ENCODE measurements at regions not wholly inside any gene's neighbourhood (a gene's known extent, or its start where the extent isn't known, plus 50 kb on each side); places are given as distances from the start of the nearest gene placed in this dataset.

DNA sequence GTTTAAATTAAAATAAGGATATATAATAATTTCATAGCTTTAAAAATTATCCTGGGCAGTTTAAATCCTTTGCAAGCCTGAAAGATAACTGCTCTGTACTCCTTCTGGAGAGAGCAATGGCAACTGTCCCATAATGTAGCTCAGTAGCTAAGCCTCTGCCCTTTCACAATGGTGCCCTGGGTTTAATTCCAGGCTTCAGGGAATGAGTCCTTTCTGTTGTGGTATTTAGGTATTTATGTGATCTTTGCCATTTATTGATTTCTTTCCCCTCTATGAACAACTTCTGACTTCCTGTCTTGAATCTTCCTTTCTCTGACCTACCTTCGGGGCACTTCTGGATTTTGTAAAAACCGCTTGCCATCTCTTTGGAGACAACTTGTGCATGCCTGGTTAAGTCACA lies 773.2 kb downstream of the IPMK start:
- Histone ChIP-seq H3K36me3 (ENCODE audit: insufficient read depth, low read length) (no peaks in the 10 kb centered on the region), H3K27me3 (ENCODE audit: control insufficient read depth in 1 of 2, insufficient read depth in 2 of 2, low read length in 2 of 2) (no peaks in the 10 kb centered on the region), H3K4me1 (ENCODE audit: insufficient read depth, low read length) (no peaks in the 10 kb centered on the region), H3K27ac (ENCODE audit: low read depth in 1 of 2, low read length in 2 of 2) (no peak overlapping the region), H3K4me3 (ENCODE audit: low read length) (no peak overlapping the region), H3K9me3 (ENCODE audit: control insufficient read depth in 1 of 2, insufficient read depth in 1 of 2, low read length in 2 of 2) (no peaks in the 10 kb centered on the region)
- POLR2A ChIA-PET, result no interaction called here
- ATAC-seq (ENCODE audit: poor library complexity) (no peak), DNase-seq (no peak)
- no peak overlapping the region for H3K4me3 Mint-ChIP-seq
- H3K9me3 Mint-ChIP-seq, result peaks cover 4% of the 10 kb centered on the region
- H3K27ac Mint-ChIP-seq, result no peak overlapping the region
- no peaks in the 10 kb centered on the region for H3K4me1 Mint-ChIP-seq (ENCODE audit: low read depth)
- intact Hi-C loops (cut with DNase I, micrococcal nuclease), result no loop called here
- TF ChIP-seq, protein P1, sequence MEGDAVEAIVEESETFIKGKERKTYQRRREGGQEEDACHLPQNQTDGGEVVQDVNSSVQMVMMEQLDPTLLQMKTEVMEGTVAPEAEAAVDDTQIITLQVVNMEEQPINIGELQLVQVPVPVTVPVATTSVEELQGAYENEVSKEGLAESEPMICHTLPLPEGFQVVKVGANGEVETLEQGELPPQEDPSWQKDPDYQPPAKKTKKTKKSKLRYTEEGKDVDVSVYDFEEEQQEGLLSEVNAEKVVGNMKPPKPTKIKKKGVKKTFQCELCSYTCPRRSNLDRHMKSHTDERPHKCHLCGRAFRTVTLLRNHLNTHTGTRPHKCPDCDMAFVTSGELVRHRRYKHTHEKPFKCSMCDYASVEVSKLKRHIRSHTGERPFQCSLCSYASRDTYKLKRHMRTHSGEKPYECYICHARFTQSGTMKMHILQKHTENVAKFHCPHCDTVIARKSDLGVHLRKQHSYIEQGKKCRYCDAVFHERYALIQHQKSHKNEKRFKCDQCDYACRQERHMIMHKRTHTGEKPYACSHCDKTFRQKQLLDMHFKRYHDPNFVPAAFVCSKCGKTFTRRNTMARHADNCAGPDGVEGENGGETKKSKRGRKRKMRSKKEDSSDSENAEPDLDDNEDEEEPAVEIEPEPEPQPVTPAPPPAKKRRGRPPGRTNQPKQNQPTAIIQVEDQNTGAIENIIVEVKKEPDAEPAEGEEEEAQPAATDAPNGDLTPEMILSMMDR (IDR thresholded peaks at IDR 0.05), result no peak
- H3K27me3 Mint-ChIP-seq, result no peaks in the 10 kb centered on the region
- H3K36me3 Mint-ChIP-seq (ENCODE audit: low read depth), result no peaks in the 10 kb centered on the region
- CTCF ChIA-PET, result no interaction called here

GRCh38 chr10:57482259-57482658 lies 785.4 kb downstream of the IPMK start:
- DNase-seq, result no peak
- no peak overlapping the region for H3K4me3 Mint-ChIP-seq
- H3K4me1 Mint-ChIP-seq (ENCODE audit: low read depth), result no peaks in the 10 kb centered on the region
- TF ChIP-seq, protein P1 (IDR thresholded peaks at IDR 0.05), result no peak
- POLR2A ChIA-PET, result no interaction called here
- H3K4me1 ChIP-seq (ENCODE audit: insufficient read depth, low read length), result no peaks in the 10 kb centered on the region
- no peaks in the 10 kb centered on the region for H3K36me3 Mint-ChIP-seq (ENCODE audit: low read depth)
- no peak overlapping the region for H3K27ac Mint-ChIP-seq
- H3K9me3 ChIP-seq (ENCODE audit: control insufficient read depth in 1 of 2, insufficient read depth in 1 of 2, low read length in 2 of 2), result peaks cover 0 to 5% of the 10 kb centered on the region in 2 experiments
- H3K27me3 ChIP-seq (ENCODE audit: control insufficient read depth in 1 of 2, insufficient read depth in 2 of 2, low read length in 2 of 2), result no peaks in the 10 kb centered on the region
- H3K36me3 ChIP-seq (ENCODE audit: insufficient read depth, low read length), result no peaks in the 10 kb centered on the region
- no peak overlapping the region for H3K27ac ChIP-seq (ENCODE audit: low read depth in 1 of 2, low read length in 2 of 2)
- no peak for ATAC-seq (ENCODE audit: poor library complexity)
- H3K9me3 Mint-ChIP-seq, result no peaks in the 10 kb centered on the region
- no peak overlapping the region for H3K4me3 ChIP-seq (ENCODE audit: low read length)
- H3K27me3 Mint-ChIP-seq, result no peaks in the 10 kb centered on the region
- CTCF ChIA-PET, result interaction anchor here (0.9 kb wide), 1 partner anchor 40 kb away, joined by 4 read pairs; no protein-coding TSS in a partner anchor
- intact Hi-C loops (cut with DNase I, micrococcal nuclease), result no loop called here

DNA sequence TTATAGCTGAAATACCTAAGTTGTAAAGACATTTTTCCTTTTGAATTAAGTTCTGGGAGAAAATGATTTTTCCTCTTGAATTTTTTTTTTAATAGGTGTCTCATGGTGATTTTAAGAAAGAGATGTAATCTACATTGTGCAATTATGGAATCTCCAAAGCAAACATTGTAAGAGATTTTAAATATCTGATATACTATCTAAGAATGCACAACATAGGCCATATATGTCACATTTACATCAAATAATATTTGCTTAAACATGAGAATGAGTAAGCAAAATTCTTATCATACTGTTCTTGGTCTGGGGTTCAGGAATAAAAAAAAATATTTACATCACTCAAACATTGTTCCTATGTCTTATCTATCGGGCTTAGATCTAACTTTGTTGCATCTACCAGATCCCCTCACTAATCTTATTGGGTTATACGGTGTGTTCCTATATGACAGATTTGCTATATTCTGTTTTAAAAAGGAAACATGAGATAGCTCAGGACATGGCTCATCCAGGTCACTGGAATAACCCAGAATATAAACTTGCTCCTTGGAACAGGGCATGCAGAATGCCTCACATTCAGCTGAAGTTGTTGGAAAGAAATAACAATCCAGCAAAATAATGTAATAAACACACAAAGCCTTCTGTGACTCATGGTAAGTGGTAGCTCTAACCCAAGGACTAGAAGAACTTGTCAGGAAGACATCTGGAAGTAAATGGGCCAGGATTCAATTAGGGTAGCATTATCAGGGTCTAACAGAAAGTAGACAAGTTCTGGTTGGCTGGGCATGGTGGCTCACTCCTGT lies 794.7 kb downstream of the IPMK start:
- Mint-ChIP-seq H3K4me1 (ENCODE audit: low read depth) (no peaks in the 10 kb centered on the region), H3K27me3 (no peaks in the 10 kb centered on the region), H3K9me3 (no peaks in the 10 kb centered on the region), H3K36me3 (ENCODE audit: low read depth) (no peaks in the 10 kb centered on the region), H3K4me3 (no peak overlapping the region), H3K27ac (no peak overlapping the region)
- H3K4me3 ChIP-seq (ENCODE audit: low read length), result no peak overlapping the region
- ATAC-seq (ENCODE audit: poor library complexity) (no peak), DNase-seq (no peak)
- H3K36me3 ChIP-seq (ENCODE audit: insufficient read depth, low read length), result no peaks in the 10 kb centered on the region
- TF ChIP-seq, protein P1 (IDR thresholded peaks at IDR 0.05), result no peak
- CTCF ChIA-PET, result no interaction called here
- no peaks in the 10 kb centered on the region for H3K27me3 ChIP-seq (ENCODE audit: control insufficient read depth in 1 of 2, insufficient read depth in 2 of 2, low read length in 2 of 2)
- H3K27ac ChIP-seq (ENCODE audit: low read depth in 1 of 2, low read length in 2 of 2), result no peak overlapping the region
- H3K9me3 ChIP-seq (ENCODE audit: control insufficient read depth in 1 of 2, insufficient read depth in 1 of 2, low read length in 2 of 2), result no peaks in the 10 kb centered on the region
- POLR2A ChIA-PET, result no interaction called here
- H3K4me1 ChIP-seq (ENCODE audit: insufficient read depth, low read length), result no peaks in the 10 kb centered on the region
- intact Hi-C loops (cut with DNase I, micrococcal nuclease), result no loop called here

Data from CD4-positive, alpha-beta T cell (primary cell).